MM.1S (cell line): ENCODE measurements at regions not wholly inside any gene's neighbourhood (a gene's known extent, or its start where the extent isn't known, plus 50 kb on each side); places are given as distances from the start of the nearest gene placed in this dataset.

Source experiments
- DNase-seq: peaks from one replicate; pipeline ENCODE4 v3.0.0-alpha.2; 2015
- H2AFZ ChIP-seq: fragments of 300-600 bp; sonication (generic); 2 replicates; pipeline ENCODE4 v1.6.0; 2016; ENCODE audit warnings: antibody characterized with exemption, low read length
- H3F3A ChIP-seq: fragments of 300-600 bp; sonication (generic); 2 replicates; pipeline ENCODE4 v1.6.1; 2016; ENCODE audit warnings: mild to moderate bottlenecking, antibody characterized with exemption, low read length, moderate library complexity, mixed read lengths; ENCODE audit not compliant: insufficient read depth
- H3K27ac ChIP-seq: fragments of 300-600 bp; sonication (generic); 2 replicates; pipeline ENCODE4 v1.5.1; 2016; ENCODE audit warnings: mild to moderate bottlenecking, low read length
- H3K27me3 ChIP-seq: fragments of 300-600 bp; sonication (generic); replicated peaks from 2 replicates; pipeline ENCODE4 v1.6.0; 2016; ENCODE audit warnings: low read length; ENCODE audit not compliant: insufficient read depth
- H3K36me3 ChIP-seq: fragments of 300-600 bp; sonication (generic); replicated peaks from 2 replicates; pipeline ENCODE4 v1.6.1; 2016; ENCODE audit warnings: mild to moderate bottlenecking, low read length, mixed read lengths; ENCODE audit not compliant: insufficient read depth
- H3K4me1 ChIP-seq: fragments of 300-600 bp; sonication (generic); 2 replicates; pipeline ENCODE4 v1.6.1; 2016; ENCODE audit warnings: low read length, mixed read lengths
- H3K4me2 ChIP-seq: fragments of 300-600 bp; sonication (generic); 2 replicates; pipeline ENCODE4 v1.6.0; 2016; ENCODE audit warnings: low read depth, low read length
- H3K4me3 ChIP-seq: fragments of 300-600 bp; sonication (generic); 2 replicates; pipeline ENCODE4 v1.5.1; 2016; ENCODE audit warnings: low read length, mixed read lengths
- H3K79me2 ChIP-seq: fragments of 300-600 bp; sonication (generic); 2 replicates; pipeline ENCODE4 v1.6.1; 2016; ENCODE audit warnings: mixed run types, low read length, mixed read lengths
- H3K9ac ChIP-seq: fragments of 300-600 bp; sonication (generic); 2 replicates; pipeline ENCODE4 v1.6.1; 2016; ENCODE audit warnings: low read length, mixed read lengths
- H3K9me2 ChIP-seq: fragments of 300-600 bp; sonication (generic); replicated peaks from 2 replicates; pipeline ENCODE4 v1.6.1; 2016; ENCODE audit warnings: mild to moderate bottlenecking, low read length, mixed read lengths; ENCODE audit not compliant: insufficient read depth
- H3K9me3 ChIP-seq: fragments of 300-600 bp; sonication (generic); replicated peaks from 2 replicates; pipeline ENCODE4 v1.6.1; 2016; ENCODE audit warnings: mild to moderate bottlenecking, low read length, mixed read lengths; ENCODE audit not compliant: insufficient read depth
- H4K20me1 ChIP-seq: fragments of 300-600 bp; sonication (generic); 2 replicates; pipeline ENCODE4 v1.6.1; 2016; ENCODE audit warnings: mild to moderate bottlenecking, low read length, moderate library complexity, mixed read lengths; ENCODE audit not compliant: insufficient read depth
- CTCF ChIP-seq: fragments of 300-600 bp; sonication (generic); IDR thresholded peaks from 2 replicates; pipeline ENCODE4 v1.5.1; 2016; ENCODE audit warnings: antibody characterized with exemption, low read length, mixed read lengths
- EZH2 ChIP-seq: fragments of 300-600 bp; sonication (generic); optimal IDR thresholded peaks from 2 replicates; pipeline ENCODE3; 2017; ENCODE audit warnings: low read depth, mild to moderate bottlenecking, antibody characterized with exemption, low read length, mixed read lengths
- EZH2phosphoT487 ChIP-seq: fragments of 300-600 bp; sonication (generic); IDR thresholded peaks from 2 replicates; pipeline ENCODE4 v1.6.1; 2018; ENCODE audit warnings: antibody characterized with exemption, low read length

- H3K4me2 ChIP-seq, result no peak overlapping the region
- no peak for DNase-seq
- no peaks in the 10 kb centered on the region for H4K20me1 ChIP-seq
- no peaks in the 10 kb centered on the region for H3K9me3 ChIP-seq
- no peak overlapping the region for H3K27ac ChIP-seq
- no peak overlapping the region for H3K9ac ChIP-seq
- H3F3A ChIP-seq, result no peaks in the 10 kb centered on the region
- no peak overlapping the region for H2AFZ ChIP-seq
- no peaks in the 10 kb centered on the region for H3K79me2 ChIP-seq
- H3K27me3 ChIP-seq, result no peaks in the 10 kb centered on the region
- no peaks in the 10 kb centered on the region for H3K4me1 ChIP-seq
- TF ChIP-seq CTCF (no peak), EZH2 (no peak), EZH2phosphoT487 (no peak)
- H3K4me3 ChIP-seq, result no peak overlapping the region
- no peaks in the 10 kb centered on the region for H3K36me3 ChIP-seq
- H3K9me2 ChIP-seq, result no peaks in the 10 kb centered on the region
Measured at GRCh38 chr5:86125731-86126601, 491.8 kb upstream of the COX7C start.

GRCh38 chr5:86127696-86128095, 490.0 kb upstream of the COX7C start:
- Histone ChIP-seq H3K27me3 (no peaks in the 10 kb centered on the region), H3K9me3 (no peaks in the 10 kb centered on the region), H3K36me3 (no peaks in the 10 kb centered on the region), H3K4me1 (no peaks in the 10 kb centered on the region), H3K9ac (no peak overlapping the region), H3K4me2 (no peak overlapping the region), H4K20me1 (no peaks in the 10 kb centered on the region), H3K9me2 (no peaks in the 10 kb centered on the region), H3K4me3 (no peak overlapping the region), H3K27ac (no peak overlapping the region), H3K79me2 (no peaks in the 10 kb centered on the region), H3F3A (no peaks in the 10 kb centered on the region), H2AFZ (no peak overlapping the region)
- DNase-seq, result no peak
- TF ChIP-seq EZH2phosphoT487, result no peak
- TF ChIP-seq CTCF, result no peak
- no peak for TF ChIP-seq EZH2

GRCh38 chr5:86129009-86129408, 488.7 kb upstream of the COX7C start:
- Histone ChIP-seq H3K79me2 (no peaks in the 10 kb centered on the region), H3K9me3 (no peaks in the 10 kb centered on the region), H3K4me2 (no peak overlapping the region), H3K4me3 (no peak overlapping the region), H3K36me3 (no peaks in the 10 kb centered on the region), H3F3A (no peaks in the 10 kb centered on the region), H2AFZ (no peak overlapping the region), H3K27me3 (no peaks in the 10 kb centered on the region), H3K27ac (no peak overlapping the region), H3K9me2 (no peaks in the 10 kb centered on the region), H3K4me1 (no peaks in the 10 kb centered on the region), H4K20me1 (no peaks in the 10 kb centered on the region), H3K9ac (no peak overlapping the region)
- TF ChIP-seq CTCF (no peak), EZH2 (no peak), EZH2phosphoT487 (no peak)
- no peak for DNase-seq
